H1 (cell line): ENCODE measurements at regions not wholly inside any gene's neighbourhood (a gene's known extent, or its start where the extent isn't known, plus 50 kb on each side); places are given as distances from the start of the nearest gene placed in this dataset.

Experiments used
- CTCF ChIA-PET: fragments of 300-600 bp; sonication (Branson Sonifier 250); formaldehyde crosslinking; loops from one replicate; lab custom pipeline; 2021; ENCODE audit not compliant: partially characterized antibody; lab: Charles Lee
- POLR2A ChIA-PET: fragments of 300-600 bp; sonication (Branson Sonifier 250); formaldehyde crosslinking; loops from one replicate; lab custom pipeline; 2021; ENCODE audit warnings: inconsistent platforms; ENCODE audit not compliant: partially characterized antibody; lab: Charles Lee
- DNase-seq, 2 experiments: peaks; one replicate each; pipeline versions ENCODE4 v3.0.0 to v3.0.0-alpha.2; 2010 to 2022; ENCODE audit warnings: low spot score in 2 of 2, low read depth in 1 of 2, mixed read lengths in 1 of 2
- FAIRE-seq: peaks from 2 replicates; lab custom pipeline; 2011; peaks lifted over from hg19 to GRCh38; lab: Jason Lieb, UNC
- H2AFZ ChIP-seq: 2 replicates; pipeline ENCODE4 v1.8.1; 2012; ENCODE audit warnings: low read length, inconsistent platforms
- H2AK5ac ChIP-seq: 2 replicates; pipeline ENCODE4 v1.6.1; 2013; ENCODE audit warnings: low read depth, low read length
- H2BK120ac ChIP-seq: replicated peaks from 2 replicates; pipeline ENCODE3; 2013; ENCODE audit warnings: low read depth, low read length, inconsistent platforms
- H2BK12ac ChIP-seq: 2 replicates; pipeline ENCODE4 v1.6.1; 2013; ENCODE audit warnings: low read depth, low read length
- H2BK15ac ChIP-seq: 2 replicates; pipeline ENCODE4 v1.6.1; 2013; ENCODE audit warnings: low read length
- H2BK20ac ChIP-seq: 2 replicates; pipeline ENCODE4 v1.6.1; 2013; ENCODE audit warnings: low read length
- H2BK5ac ChIP-seq: 2 replicates; pipeline ENCODE4 v1.6.1; 2013; ENCODE audit warnings: low read depth, low read length
- H3K14ac ChIP-seq: 2 replicates; pipeline ENCODE4 v1.6.1; 2013; ENCODE audit warnings: inconsistent platforms; ENCODE audit not compliant: insufficient read length
- H3K18ac ChIP-seq: 2 replicates; pipeline ENCODE4 v1.6.1; 2013; ENCODE audit warnings: low read length; ENCODE audit errors: extremely low read depth
- H3K23ac ChIP-seq: 2 replicates; pipeline ENCODE4 v1.6.1; 2013; ENCODE audit warnings: inconsistent platforms; ENCODE audit not compliant: insufficient read length
- H3K23me2 ChIP-seq: 2 replicates; pipeline ENCODE4 v1.6.1; 2013; ENCODE audit warnings: low read depth, low read length
- H3K27ac ChIP-seq: 2 replicates; pipeline ENCODE4 v1.6.1; 2011; ENCODE audit warnings: low read depth, low read length, inconsistent platforms
- H3K27me3 ChIP-seq, 4 experiments: replicated peaks in 1 of 4; 1 replicate in 1 of 4; 2 replicates in 3 of 4; pipeline versions ENCODE4 v1.6.1 to v1.8.1; 2011 to 2013; ENCODE audit warnings: low read length in 3 of 4, mild to moderate bottlenecking in 3 of 4, inconsistent platforms in 2 of 4, mixed read lengths in 2 of 4, moderate library complexity in 1 of 4; ENCODE audit not compliant: control insufficient read depth in 3 of 4, insufficient read depth in 3 of 4; ENCODE audit errors: extremely low read depth in 1 of 4
- H3K36me3 ChIP-seq, 4 experiments: 2 replicates each; pipeline versions ENCODE4 v1.6.1 to v1.8.1; 2011 to 2013; ENCODE audit warnings: mild to moderate bottlenecking in 4 of 4, low read length in 3 of 4, moderate library complexity in 2 of 4, control low read depth in 1 of 4, inconsistent platforms in 1 of 4; ENCODE audit not compliant: insufficient read depth in 4 of 4, control insufficient read depth in 2 of 4
- H3K4ac ChIP-seq: replicated peaks from 2 replicates; pipeline ENCODE3; 2013; ENCODE audit warnings: low read length, low read depth, mixed read lengths, inconsistent platforms; ENCODE audit not compliant: insufficient read length
- H3K4me1 ChIP-seq, 4 experiments: replicated peaks in 1 of 4; 1 replicate in 1 of 4; 2 replicates in 3 of 4; pipeline versions ENCODE4 v1.6.1 to v1.8.1; 2011 to 2013; ENCODE audit warnings: low read length in 3 of 4, inconsistent platforms in 2 of 4, mixed read lengths in 1 of 4; ENCODE audit not compliant: insufficient read depth in 4 of 4, control insufficient read depth in 3 of 4
- H3K4me2 ChIP-seq, 2 experiments: 2 replicates each; pipeline versions ENCODE4 v1.6.1 to v1.8.1; 2011 to 2013; ENCODE audit warnings: low read depth in 2 of 2, low read length in 2 of 2, control low read depth in 1 of 2, inconsistent platforms in 1 of 2, mild to moderate bottlenecking in 1 of 2; ENCODE audit not compliant: insufficient read depth in 1 of 2
- H3K4me3 ChIP-seq, 4 experiments: fragments of 200-600, 300-600 bp in 1 of 4; sonication (generic), shearing (Covaris generic), sonication (Bioruptor Twin) in 1 of 4; 2 replicates each; pipeline versions ENCODE4 v1.5.1 to v1.8.1; 2011 to 2016; ENCODE audit warnings: low read length in 4 of 4, low read depth in 3 of 4, control low read depth in 2 of 4, inconsistent platforms in 2 of 4, mild to moderate bottlenecking in 2 of 4, mixed read lengths in 1 of 4, moderate library complexity in 1 of 4; ENCODE audit not compliant: insufficient read depth in 2 of 4; ENCODE audit errors: extremely low read depth in 1 of 4
- H3K56ac ChIP-seq: replicated peaks from 2 replicates; pipeline ENCODE3; 2013; ENCODE audit warnings: low read depth, mild to moderate bottlenecking, mixed read lengths, low read length, inconsistent platforms; ENCODE audit not compliant: insufficient read length
- H3K79me1 ChIP-seq: 2 replicates; pipeline ENCODE4 v1.6.1; 2013; ENCODE audit warnings: low read depth, low read length, control low read depth
- H3K79me2 ChIP-seq, 2 experiments: 2 replicates each; pipeline versions ENCODE4 v1.6.1 to v1.8.1; 2012 to 2013; ENCODE audit warnings: low read length in 2 of 2, mild to moderate bottlenecking in 2 of 2, inconsistent platforms in 1 of 2; ENCODE audit not compliant: insufficient read depth in 2 of 2, control insufficient read depth in 1 of 2
- H3K9ac ChIP-seq, 4 experiments: replicated peaks in 1 of 4; 1 replicate in 1 of 4; 2 replicates in 3 of 4; pipeline versions ENCODE4 v1.6.1 to v1.8.1; 2011 to 2013; ENCODE audit warnings: low read depth in 3 of 4, low read length in 3 of 4, control low read depth in 2 of 4, mild to moderate bottlenecking in 2 of 4, moderate library complexity in 2 of 4, inconsistent platforms in 1 of 4; ENCODE audit errors: extremely low read depth in 1 of 4
- H3K9me3 ChIP-seq, 2 experiments: 2 replicates each; pipeline versions ENCODE4 v1.6.1 to v1.8.1; 2012 to 2013; ENCODE audit warnings: mild to moderate bottlenecking in 2 of 2, moderate library complexity in 2 of 2, control low read depth in 1 of 2, inconsistent platforms in 1 of 2, low read depth in 1 of 2, low read length in 1 of 2, mixed read lengths in 1 of 2; ENCODE audit not compliant: insufficient read depth in 2 of 2
- H4K20me1 ChIP-seq, 2 experiments: replicated peaks in 1 of 2; 2 replicates each; pipeline versions ENCODE3 to v1.8.1; 2011 to 2013; ENCODE audit warnings: inconsistent platforms in 2 of 2, low read length in 2 of 2, mild to moderate bottlenecking in 1 of 2; ENCODE audit not compliant: insufficient read depth in 2 of 2, control insufficient read depth in 1 of 2
- H4K5ac ChIP-seq: 2 replicates; pipeline ENCODE4 v1.6.1; 2013; ENCODE audit warnings: low read length, low read depth, mixed read lengths, inconsistent platforms; ENCODE audit not compliant: insufficient read length
- H4K8ac ChIP-seq: 2 replicates; pipeline ENCODE4 v1.8.0; 2013; ENCODE audit warnings: mild to moderate bottlenecking, moderate library complexity, low read length, inconsistent platforms; ENCODE audit not compliant: insufficient read depth; ENCODE audit errors: extremely low read depth
- H4K91ac ChIP-seq: replicated peaks from 2 replicates; pipeline ENCODE3; 2013; ENCODE audit warnings: low read length, mixed read lengths, inconsistent platforms; ENCODE audit not compliant: insufficient read length
- CHD1 ChIP-seq: IDR thresholded peaks from 2 replicates; pipeline ENCODE4 v1.6.1; 2012; ENCODE audit warnings: low read depth, low read length, improper control_type of control experiment
- GTF2F1 ChIP-seq: IDR thresholded peaks from 2 replicates; pipeline ENCODE4 v1.6.1; 2012; ENCODE audit warnings: low read depth, low read length, improper control_type of control experiment, borderline replicate concordance
- KDM4A ChIP-seq: IDR thresholded peaks from one replicate; pipeline ENCODE4 v1.7.1; 2012; ENCODE audit warnings: low read depth, mild to moderate bottlenecking, moderate library complexity, low read length, inconsistent platforms; ENCODE audit not compliant: severe bottlenecking
- PHF8 ChIP-seq: fragments of 200-600 bp; sonication (generic); conservative IDR thresholded peaks from 2 replicates; pipeline ENCODE4 v1.7.1; 2012; ENCODE audit warnings: low read depth, mild to moderate bottlenecking, inconsistent platforms, low read length, moderate library complexity
- RBBP5 ChIP-seq: IDR thresholded peaks from 2 replicates; pipeline ENCODE4 v1.7.1; 2012; ENCODE audit warnings: low read depth, mild to moderate bottlenecking, inconsistent platforms, low read length, moderate library complexity, borderline replicate concordance
- SP1 ChIP-seq: IDR thresholded peaks from 2 replicates; pipeline ENCODE4 v1.6.1; 2011; ENCODE audit warnings: low read depth, low read length
- SRF ChIP-seq: IDR thresholded peaks from 2 replicates; pipeline ENCODE4 v1.6.1; 2011; ENCODE audit warnings: mild to moderate bottlenecking, low read depth, low read length, moderate library complexity
- WGBS, 2 experiments: shearing (Covaris generic) in 1 of 2; methylation state at CpG; one replicate each; pipeline versions ENCODE4 v1.1.6 to v1.1.7; 2013 to 2015; ENCODE audit warnings: low lambda C conversion rate in 2 of 2, mixed read lengths in 2 of 2, inconsistent platforms in 1 of 2, low coverage in 1 of 2, missing lambda C conversion rate in 1 of 2; ENCODE audit not compliant: insufficient replicate concordance in 2 of 2, insufficient coverage in 1 of 2, insufficient read length in 1 of 2; ENCODE audit errors: extremely low coverage in 1 of 2, missing lambda C conversion rate in 1 of 2; 5-methylcytosine and 5-hydroxymethylcytosine counted together

DNA sequence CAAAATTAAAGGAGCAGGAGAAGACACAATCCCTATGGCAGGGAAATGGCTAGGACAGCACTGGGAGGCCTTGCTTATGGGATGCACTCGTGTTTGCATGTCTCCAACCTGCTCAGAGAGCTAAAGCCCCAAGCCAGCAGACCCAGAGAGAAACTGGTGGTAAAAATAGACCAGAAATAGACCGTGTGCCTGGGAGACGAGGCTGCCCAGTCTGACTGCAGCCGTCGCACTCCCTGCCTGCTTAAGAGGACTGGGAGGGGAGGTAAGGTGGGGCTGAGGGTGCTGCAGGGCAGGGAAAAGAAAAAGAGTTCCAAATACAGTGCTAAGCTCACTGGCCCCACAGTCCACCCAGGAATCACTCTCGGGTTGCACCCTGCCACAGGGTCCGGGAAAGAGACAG, 633.5 kb downstream of the BCOR start:
- WGBS, 2 experiments, result 94% methylated on average over 2 of the region's 7 CpGs; no CpG with 5 or more reads in 1 of the 2 experiments
- TF ChIP-seq SP1 (no peak), RBBP5 (no peak), PHF8 (no peak), CHD1 (no peak), KDM4A (no peak), SRF (no peak), GTF2F1 (no peak)

More for the DNA sequence above, 633.5 kb downstream of the BCOR start:
- no peak overlapping the region for H3K4ac ChIP-seq
- no peak overlapping the region for H3K23ac ChIP-seq
- H4K91ac ChIP-seq, result no peak overlapping the region
- no peak overlapping the region for H2BK120ac ChIP-seq
- H3K27ac ChIP-seq, result no peak overlapping the region
- no peaks in the 10 kb centered on the region for H3K27me3 ChIP-seq
- H2BK15ac ChIP-seq, result no peak overlapping the region
- POLR2A ChIA-PET, result no interaction called here
- no peak overlapping the region for H2BK20ac ChIP-seq
- DNase-seq, result no peak
- H2AK5ac ChIP-seq, result no peak overlapping the region
- no peak overlapping the region for H4K8ac ChIP-seq
- no peaks in the 10 kb centered on the region for H3K79me1 ChIP-seq
- H3K4me3 ChIP-seq, result no peak overlapping the region
- H4K20me1 ChIP-seq, result no peaks in the 10 kb centered on the region
- no peaks in the 10 kb centered on the region for H3K23me2 ChIP-seq
- H3K14ac ChIP-seq, result no peak overlapping the region
- no peak overlapping the region for H2BK5ac ChIP-seq
- no peaks in the 10 kb centered on the region for H3K36me3 ChIP-seq
- H3K9ac ChIP-seq, result no peak overlapping the region
- no peak overlapping the region for H2BK12ac ChIP-seq
- no peak overlapping the region for H4K5ac ChIP-seq
- no peak for FAIRE-seq
- H3K4me2 ChIP-seq, result no peak overlapping the region
- H2AFZ ChIP-seq, result no peak overlapping the region
- CTCF ChIA-PET, result no interaction called here
- no peak overlapping the region for H3K18ac ChIP-seq
- no peak overlapping the region for H3K56ac ChIP-seq
- no peaks in the 10 kb centered on the region for H3K4me1 ChIP-seq
- no peaks in the 10 kb centered on the region for H3K79me2 ChIP-seq
- no peaks in the 10 kb centered on the region for H3K9me3 ChIP-seq
